ENCODE measurements at regions not wholly inside any gene's neighbourhood (a gene's known extent, or its start where the extent isn't known, plus 50 kb on each side); places are given as distances from the start of the nearest gene placed in this dataset.
"Not testable (repeated sequence)": the region's sequence is repeated elsewhere in the genome, so short reads cannot be mapped to it uniquely, and the experiment has no call there.

DNA sequence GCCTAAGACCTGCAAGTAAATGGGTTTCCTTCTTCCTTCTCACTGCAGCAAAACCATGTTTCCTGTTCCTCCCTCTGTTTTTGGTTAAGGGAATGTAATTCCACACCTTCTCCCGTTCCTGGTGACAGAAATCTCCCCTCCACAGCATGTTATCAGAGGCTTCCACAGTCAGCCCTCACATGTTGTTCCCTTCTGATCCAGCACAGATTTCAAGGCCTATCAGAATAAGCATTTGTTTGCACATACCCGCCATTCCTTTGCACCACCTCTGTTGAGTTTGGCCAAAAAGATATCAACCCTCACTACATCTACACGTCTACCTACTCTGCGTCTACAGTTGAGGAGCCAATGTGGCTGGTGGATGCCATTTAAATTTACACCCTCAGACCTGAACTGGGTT, 113.9 kb upstream of the GRM7 start:
- Mint-ChIP-seq H3K4me3 (no peak overlapping the region), H3K4me1 (peaks cover 15% of the 10 kb centered on the region), H3K27ac (ENCODE audit: unreplicated experiment) (no peak overlapping the region), H3K27me3 (ENCODE audit: low read depth) (no peaks in the 10 kb centered on the region), H3K9me3 (no peaks in the 10 kb centered on the region), H3K36me3 (ENCODE audit: low read depth) (no peaks in the 10 kb centered on the region)
- TF ChIP-seq, protein P1, sequence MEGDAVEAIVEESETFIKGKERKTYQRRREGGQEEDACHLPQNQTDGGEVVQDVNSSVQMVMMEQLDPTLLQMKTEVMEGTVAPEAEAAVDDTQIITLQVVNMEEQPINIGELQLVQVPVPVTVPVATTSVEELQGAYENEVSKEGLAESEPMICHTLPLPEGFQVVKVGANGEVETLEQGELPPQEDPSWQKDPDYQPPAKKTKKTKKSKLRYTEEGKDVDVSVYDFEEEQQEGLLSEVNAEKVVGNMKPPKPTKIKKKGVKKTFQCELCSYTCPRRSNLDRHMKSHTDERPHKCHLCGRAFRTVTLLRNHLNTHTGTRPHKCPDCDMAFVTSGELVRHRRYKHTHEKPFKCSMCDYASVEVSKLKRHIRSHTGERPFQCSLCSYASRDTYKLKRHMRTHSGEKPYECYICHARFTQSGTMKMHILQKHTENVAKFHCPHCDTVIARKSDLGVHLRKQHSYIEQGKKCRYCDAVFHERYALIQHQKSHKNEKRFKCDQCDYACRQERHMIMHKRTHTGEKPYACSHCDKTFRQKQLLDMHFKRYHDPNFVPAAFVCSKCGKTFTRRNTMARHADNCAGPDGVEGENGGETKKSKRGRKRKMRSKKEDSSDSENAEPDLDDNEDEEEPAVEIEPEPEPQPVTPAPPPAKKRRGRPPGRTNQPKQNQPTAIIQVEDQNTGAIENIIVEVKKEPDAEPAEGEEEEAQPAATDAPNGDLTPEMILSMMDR (conservative IDR thresholded peaks at IDR 0.05) = no peak
- no peak for DNase-seq (ENCODE audit: low read depth, low spot score)

DNA sequence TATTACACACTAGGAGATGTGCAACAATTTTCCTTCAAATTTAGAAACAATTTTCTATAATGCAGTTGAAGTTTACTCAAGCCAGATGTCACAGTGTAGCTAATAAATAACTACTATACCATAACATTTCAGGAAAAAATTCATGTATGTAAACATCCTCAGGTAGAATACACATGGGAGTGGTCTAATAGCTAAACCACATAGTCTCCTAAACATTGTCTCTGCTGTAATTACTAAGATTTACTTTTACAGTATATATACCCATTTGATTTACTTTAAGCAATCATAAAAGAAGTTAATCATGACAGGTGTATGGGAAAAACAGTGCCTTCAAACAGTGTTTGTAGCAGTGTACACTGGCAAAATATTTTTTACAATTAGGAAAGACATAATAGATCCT, 110.1 kb upstream of the GRM7 start:
- H3K4me3 Mint-ChIP-seq = no peak overlapping the region
- peaks cover 3% of the 10 kb centered on the region for H3K9me3 Mint-ChIP-seq
- TF ChIP-seq, protein P1 (conservative IDR thresholded peaks at IDR 0.05) = no peak
- H3K27me3 Mint-ChIP-seq (ENCODE audit: low read depth) = no peaks in the 10 kb centered on the region
- no peaks in the 10 kb centered on the region for H3K4me1 Mint-ChIP-seq
- peaks cover 2% of the 10 kb centered on the region for H3K36me3 Mint-ChIP-seq (ENCODE audit: low read depth)
- DNase-seq (ENCODE audit: low read depth, low spot score) = no peak
- H3K27ac Mint-ChIP-seq (ENCODE audit: unreplicated experiment) = no peak overlapping the region

DNA sequence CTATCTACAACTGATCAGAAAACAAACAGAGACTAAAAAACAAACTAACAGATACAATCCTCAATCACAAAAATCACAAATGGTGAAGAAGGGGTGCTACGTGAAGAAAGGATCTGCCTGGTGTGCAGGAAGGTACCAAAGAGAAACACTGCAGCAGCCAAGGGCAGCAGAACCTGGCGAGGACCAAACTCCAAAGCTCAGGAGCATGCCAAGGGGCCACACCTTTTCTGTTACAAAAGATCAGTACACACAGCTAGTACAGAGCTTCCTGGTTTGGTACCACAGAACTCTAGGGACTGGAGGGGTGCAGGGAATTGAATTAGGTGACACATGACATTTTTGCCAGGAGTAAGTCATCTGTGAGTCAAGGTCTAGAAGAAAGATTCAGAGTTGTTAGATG, 107.4 kb upstream of the GRM7 start:
- Mint-ChIP-seq H3K27ac (ENCODE audit: unreplicated experiment) (no peak overlapping the region), H3K27me3 (ENCODE audit: low read depth) (no peaks in the 10 kb centered on the region), H3K4me1 (no peaks in the 10 kb centered on the region), H3K9me3 (peaks cover 3% of the 10 kb centered on the region), H3K4me3 (no peak overlapping the region), H3K36me3 (ENCODE audit: low read depth) (peaks cover 2% of the 10 kb centered on the region)
- DNase-seq (ENCODE audit: low read depth, low spot score) = no peak
- TF ChIP-seq, protein P1 (conservative IDR thresholded peaks at IDR 0.05) = no peak

DNA sequence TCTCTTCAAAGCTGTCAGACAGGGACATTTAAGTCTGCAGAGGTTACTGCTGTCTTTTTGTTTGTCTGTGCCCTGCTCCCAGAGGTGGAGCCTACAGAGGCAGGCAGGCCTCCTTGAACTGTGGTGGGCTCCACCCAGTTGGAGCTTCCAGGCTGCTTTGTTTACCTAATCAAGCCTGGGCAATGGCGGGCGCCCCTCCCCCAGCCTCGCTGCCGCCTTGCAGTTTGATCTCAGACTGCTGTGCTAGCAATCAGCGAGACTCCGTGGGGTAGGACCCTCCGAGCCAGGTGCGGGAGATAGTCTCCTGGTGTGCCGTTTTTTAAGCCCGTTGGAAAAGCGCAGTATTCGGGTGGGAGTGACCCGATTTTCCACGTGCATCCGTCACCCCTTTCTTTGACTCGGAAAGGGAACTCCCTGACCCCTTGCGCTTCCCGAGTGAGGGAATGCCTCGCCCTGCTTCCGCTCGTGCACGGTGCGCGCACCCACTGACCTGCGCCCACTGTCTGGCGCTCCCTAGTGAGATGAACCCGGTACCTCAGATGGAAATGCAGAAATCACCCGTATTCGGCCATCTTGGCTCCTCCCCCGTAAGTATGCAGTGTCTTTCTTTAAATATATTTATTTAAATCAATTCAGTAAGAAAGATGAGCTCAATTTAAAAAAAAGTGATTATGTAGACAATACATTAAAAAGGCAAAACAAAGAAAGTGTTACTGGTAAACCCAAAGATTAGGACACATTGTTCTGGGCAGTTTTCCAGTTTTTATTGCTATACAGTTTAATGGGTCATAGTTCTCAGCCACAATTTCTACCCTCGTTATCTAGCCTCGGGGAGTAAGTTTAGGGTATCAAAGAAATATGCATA, 91.2 kb upstream of the GRM7 start:
- H3K27me3 Mint-ChIP-seq (ENCODE audit: low read depth); H3K36me3 Mint-ChIP-seq (ENCODE audit: low read depth); H3K9me3 Mint-ChIP-seq: not testable (repeated sequence)
- Mint-ChIP-seq H3K27ac (ENCODE audit: unreplicated experiment) (peak overlapping the region; percentile 85), H3K4me3 (peak overlapping the region; percentile 88), H3K4me1 (peaks cover 16% of the 10 kb centered on the region)
- DNase-seq (ENCODE audit: low read depth, low spot score) = peak; percentile 6
- TF ChIP-seq, protein P1 (conservative IDR thresholded peaks at IDR 0.05) = peak; percentile 27

DNA sequence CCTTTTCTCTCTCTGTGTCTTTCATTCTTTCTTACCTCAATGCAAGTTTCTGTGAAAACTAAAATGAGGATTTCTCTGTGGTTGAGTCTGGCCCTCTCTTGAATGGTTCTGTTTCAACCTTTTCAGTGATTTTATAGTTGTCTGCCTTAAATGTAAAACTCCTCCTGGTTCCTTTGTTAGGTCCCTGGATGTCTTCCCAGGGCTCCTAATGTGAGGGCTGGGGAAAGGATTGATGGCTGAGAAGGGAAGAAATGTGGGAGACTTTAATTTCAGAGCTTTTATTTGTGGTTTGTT, 90.6 kb upstream of the GRM7 start:
- DNase-seq (ENCODE audit: low read depth, low spot score) = no peak
- no peaks in the 10 kb centered on the region for H3K27me3 Mint-ChIP-seq (ENCODE audit: low read depth)
- H3K9me3 Mint-ChIP-seq = peaks cover 5% of the 10 kb centered on the region
- TF ChIP-seq, protein P1 (conservative IDR thresholded peaks at IDR 0.05) = no peak
- peaks cover 7% of the 10 kb centered on the region for H3K36me3 Mint-ChIP-seq (ENCODE audit: low read depth)
- H3K4me1 Mint-ChIP-seq = peaks cover 16% of the 10 kb centered on the region
- H3K27ac Mint-ChIP-seq (ENCODE audit: unreplicated experiment) = peak overlapping the region; percentile 85
- H3K4me3 Mint-ChIP-seq = peak overlapping the region; percentile 29

Data from neural crest cell (in vitro differentiated cells).